ENCODE measurements at regions not wholly inside any gene's neighbourhood (a gene's known extent, or its start where the extent isn't known, plus 50 kb on each side); places are given as distances from the start of the nearest gene placed in this dataset.
"Not testable (repeated sequence)": the region's sequence is repeated elsewhere in the genome, so short reads cannot be mapped to it uniquely, and the experiment has no call there.

GRCh38 chr5:18745988-18746615 lies 1111.8 kb downstream of the TAF11L14 start:
- DNase-seq, result no peak

- no peak for DNase-seq
These were observed 1115.5 kb downstream of the TAF11L14 start for GRCh38 chr5:18749763-18750162.

- no peak for DNase-seq
These were observed 1118.1 kb downstream of the TAF11L14 start for GRCh38 chr5:18752317-18752716.

- no peak for DNase-seq
These were observed 1119.9 kb downstream of the TAF11L14 start for GRCh38 chr5:18754201-18754600.

GRCh38 chr5:18761801-18762200 lies 1127.5 kb downstream of the TAF11L14 start:
- DNase-seq, result no peak

- no peak for DNase-seq
These were observed 1129.9 kb downstream of the TAF11L14 start for GRCh38 chr5:18764161-18764560.

- no peak for DNase-seq
These were observed 1131.0 kb downstream of the TAF11L14 start for GRCh38 chr5:18765304-18765703.

GRCh38 chr5:18771097-18771610 lies 1136.9 kb downstream of the TAF11L14 start:
- DNase-seq, result no peak

GRCh38 chr5:18772475-18772874 lies 1138.2 kb downstream of the TAF11L14 start:
- DNase-seq, result no peak

- no peak for DNase-seq
These were observed 1144.0 kb downstream of the TAF11L14 start for GRCh38 chr5:18778225-18778624.

GRCh38 chr5:18789218-18789998 lies 1155.1 kb downstream of the TAF11L14 start:
- no peak for DNase-seq

- no peak for DNase-seq
These were observed 1157.9 kb downstream of the TAF11L14 start for GRCh38 chr5:18792145-18792544.

- DNase-seq, result no peak
These were observed 1163.0 kb downstream of the TAF11L14 start for GRCh38 chr5:18797222-18797621.

GRCh38 chr5:18798058-18798457 lies 1163.8 kb downstream of the TAF11L14 start:
- no peak for DNase-seq

- no peak for DNase-seq
These were observed 1165.3 kb downstream of the TAF11L14 start for GRCh38 chr5:18799482-18800128.

GRCh38 chr5:18800293-18801025 lies 1166.2 kb downstream of the TAF11L14 start:
- DNase-seq, result no peak

GRCh38 chr5:18801413-18801812 lies 1167.2 kb downstream of the TAF11L14 start:
- DNase-seq, result not testable (repeated sequence)

- DNase-seq, result no peak
These were observed 1168.1 kb downstream of the TAF11L14 start for GRCh38 chr5:18802336-18802735.

GRCh38 chr5:18805376-18805775 lies 1171.1 kb downstream of the TAF11L14 start:
- DNase-seq, result no peak

GRCh38 chr5:18807256-18808149 lies 1173.2 kb downstream of the TAF11L14 start:
- no peak for DNase-seq

GRCh38 chr5:18811661-18812060 lies 1176.3 kb downstream of the CDH18 start:
- DNase-seq, result no peak

GRCh38 chr5:18828351-18828750 lies 1159.6 kb downstream of the CDH18 start:
- no peak for DNase-seq
